ENCODE measurements at regions not wholly inside any gene's neighbourhood (a gene's known extent, or its start where the extent isn't known, plus 50 kb on each side); places are given as distances from the start of the nearest gene placed in this dataset.
"Not testable (repeated sequence)": the region's sequence is repeated elsewhere in the genome, so short reads cannot be mapped to it uniquely, and the experiment has no call there.

GRCh38 chr2:382728-383022 lies 94.8 kb upstream of the ALKAL2 start:
- no peak for DNase-seq (ENCODE audit: low read depth in 2 of 2, low spot score in 1 of 2)

- no peak for DNase-seq (ENCODE audit: low read depth in 2 of 2, low spot score in 1 of 2)
Measured at GRCh38 chr2:381941-382727, 94.2 kb upstream of the ALKAL2 start.

- no peak for DNase-seq (ENCODE audit: low read depth in 2 of 2, low spot score in 1 of 2)
Measured at GRCh38 chr2:381181-381580, 93.3 kb upstream of the ALKAL2 start.

GRCh38 chr2:380772-381171 lies 92.9 kb upstream of the ALKAL2 start:
- no peak for DNase-seq (ENCODE audit: low read depth in 2 of 2, low spot score in 1 of 2)

GRCh38 chr2:380221-380620 lies 92.3 kb upstream of the ALKAL2 start:
- DNase-seq (ENCODE audit: low read depth in 2 of 2, low spot score in 1 of 2), result no peak

GRCh38 chr2:379778-380177 lies 91.9 kb upstream of the ALKAL2 start:
- DNase-seq (ENCODE audit: low read depth in 2 of 2, low spot score in 1 of 2), result no peak

- no peak for DNase-seq (ENCODE audit: low read depth in 2 of 2, low spot score in 1 of 2)
Measured at GRCh38 chr2:378364-378763, 90.5 kb upstream of the ALKAL2 start.

- no peak for DNase-seq (ENCODE audit: low read depth in 2 of 2, low spot score in 1 of 2)
Measured at GRCh38 chr2:377414-377813, 89.5 kb upstream of the ALKAL2 start.

- DNase-seq (ENCODE audit: low read depth in 2 of 2, low spot score in 1 of 2), result no peak
Measured at GRCh38 chr2:375956-376307, 88.0 kb upstream of the ALKAL2 start.

GRCh38 chr2:375270-375955 lies 87.5 kb upstream of the ALKAL2 start:
- DNase-seq (ENCODE audit: low read depth in 2 of 2, low spot score in 1 of 2), result no peak

- no peak for DNase-seq (ENCODE audit: low read depth in 2 of 2, low spot score in 1 of 2)
Measured at GRCh38 chr2:368386-368785, 80.5 kb upstream of the ALKAL2 start.

- DNase-seq (ENCODE audit: low read depth in 2 of 2, low spot score in 1 of 2), result no peak
Measured at GRCh38 chr2:367246-367645, 79.4 kb upstream of the ALKAL2 start.

GRCh38 chr2:366706-367105 lies 78.8 kb upstream of the ALKAL2 start:
- no peak for DNase-seq (ENCODE audit: low read depth in 2 of 2, low spot score in 1 of 2)

- no peak for DNase-seq (ENCODE audit: low read depth in 2 of 2, low spot score in 1 of 2)
Measured at GRCh38 chr2:365367-366275, 77.7 kb upstream of the ALKAL2 start.

GRCh38 chr2:363824-364470 lies 76.1 kb upstream of the ALKAL2 start:
- DNase-seq (ENCODE audit: low read depth in 2 of 2, low spot score in 1 of 2), result no peak

- DNase-seq (ENCODE audit: low read depth in 2 of 2, low spot score in 1 of 2), result no peak
Measured at GRCh38 chr2:362924-363323, 75.0 kb upstream of the ALKAL2 start.

GRCh38 chr2:360124-360523 lies 72.2 kb upstream of the ALKAL2 start:
- DNase-seq (ENCODE audit: low read depth in 2 of 2, low spot score in 1 of 2), result no peak

GRCh38 chr2:359047-359446 lies 71.2 kb upstream of the ALKAL2 start:
- no peak for DNase-seq (ENCODE audit: low read depth in 2 of 2, low spot score in 1 of 2)

- DNase-seq (ENCODE audit: low read depth in 2 of 2, low spot score in 1 of 2), result no peak
Measured at GRCh38 chr2:357811-358210, 69.9 kb upstream of the ALKAL2 start.

GRCh38 chr2:356304-356703 lies 68.4 kb upstream of the ALKAL2 start:
- not testable (repeated sequence) for DNase-seq (ENCODE audit: low read depth in 2 of 2, low spot score in 1 of 2)

- no peak for DNase-seq (ENCODE audit: low read depth in 2 of 2, low spot score in 1 of 2)
Measured at GRCh38 chr2:355773-356172, 67.9 kb upstream of the ALKAL2 start.

- DNase-seq (ENCODE audit: low read depth in 2 of 2, low spot score in 1 of 2), result no peak
Measured at GRCh38 chr2:352696-353095, 64.8 kb upstream of the ALKAL2 start.

Data from stimulated activated CD8-positive, alpha-beta memory T cell treated with anti-CD3 and anti-CD28 coated beads, Interleukin-4, amount 100 ng/mL, for 4 hours (primary cell).